MCF 10A (cell line): ENCODE measurements at regions not wholly inside any gene's neighbourhood (a gene's known extent, or its start where the extent isn't known, plus 50 kb on each side); places are given as distances from the start of the nearest gene placed in this dataset.

Experiments
- BruUV-seq: library from RNA; stranded (reverse); fragments of 400-500 nt; replicated peaks from 2 replicates; lab custom pipeline; 2021; lab: Mats Ljungman, UMichigan
- CTCF ChIA-PET: fragments of 300-600 bp; sonication (Branson Sonifier 250); formaldehyde crosslinking; extraction: SDS; loops from one replicate; lab custom pipeline; 2021; ENCODE audit warnings: antibody characterized with exemption, inconsistent platforms; lab: Yijun Ruan, JAX
- POLR2A ChIA-PET: fragments of 300-600, 350-650 bp; sonication (Branson Sonifier 250); formaldehyde crosslinking; extraction: SDS; loops from one replicate; lab custom pipeline; 2020; ENCODE audit warnings: antibody characterized with exemption, inconsistent platforms; lab: Yijun Ruan, JAX
- DNase-seq: peaks from one replicate; pipeline ENCODE4 v3.0.0-alpha.2; 2018; ENCODE audit not compliant: unreplicated experiment
- H3K27ac Mint-ChIP-seq: one replicate; pipeline ENCODE4 v1.8.0; 2022; ENCODE audit warnings: mild to moderate bottlenecking, low read depth, mixed read lengths; ENCODE audit not compliant: unreplicated experiment
- H3K27me3 Mint-ChIP-seq: one replicate; pipeline ENCODE4 v1.8.0; 2022; ENCODE audit warnings: mixed read lengths; ENCODE audit not compliant: insufficient read depth, unreplicated experiment
- H3K36me3 Mint-ChIP-seq: one replicate; pipeline ENCODE4 v1.8.0; 2022; ENCODE audit warnings: mild to moderate bottlenecking, moderate library complexity, mixed read lengths; ENCODE audit not compliant: insufficient read depth, unreplicated experiment
- H3K4me1 Mint-ChIP-seq: one replicate; pipeline ENCODE4 v1.8.0; 2022; ENCODE audit warnings: mixed read lengths; ENCODE audit not compliant: insufficient read depth, unreplicated experiment
- H3K4me3 Mint-ChIP-seq: one replicate; pipeline ENCODE4 v1.8.0; 2022; ENCODE audit warnings: mild to moderate bottlenecking, moderate library complexity, mixed read lengths; ENCODE audit not compliant: unreplicated experiment
- H3K9me3 Mint-ChIP-seq: one replicate; pipeline ENCODE4 v1.8.0; 2022; ENCODE audit warnings: mixed read lengths; ENCODE audit not compliant: unreplicated experiment
- intact Hi-C: fragments of 100-400 bp; cut with micrococcal nuclease; formaldehyde crosslinking; loops from 2 replicates; pipeline ENCODE4 v1.14.1; 2022
- TF ChIP-seq, protein P1 (sequence below): fragments of 200-600 bp; IDR thresholded peaks from one replicate; pipeline ENCODE4 v1.8.0; 2022; ENCODE audit warnings: antibody characterized with exemption, mild to moderate bottlenecking; ENCODE audit not compliant: unreplicated experiment

DNA sequence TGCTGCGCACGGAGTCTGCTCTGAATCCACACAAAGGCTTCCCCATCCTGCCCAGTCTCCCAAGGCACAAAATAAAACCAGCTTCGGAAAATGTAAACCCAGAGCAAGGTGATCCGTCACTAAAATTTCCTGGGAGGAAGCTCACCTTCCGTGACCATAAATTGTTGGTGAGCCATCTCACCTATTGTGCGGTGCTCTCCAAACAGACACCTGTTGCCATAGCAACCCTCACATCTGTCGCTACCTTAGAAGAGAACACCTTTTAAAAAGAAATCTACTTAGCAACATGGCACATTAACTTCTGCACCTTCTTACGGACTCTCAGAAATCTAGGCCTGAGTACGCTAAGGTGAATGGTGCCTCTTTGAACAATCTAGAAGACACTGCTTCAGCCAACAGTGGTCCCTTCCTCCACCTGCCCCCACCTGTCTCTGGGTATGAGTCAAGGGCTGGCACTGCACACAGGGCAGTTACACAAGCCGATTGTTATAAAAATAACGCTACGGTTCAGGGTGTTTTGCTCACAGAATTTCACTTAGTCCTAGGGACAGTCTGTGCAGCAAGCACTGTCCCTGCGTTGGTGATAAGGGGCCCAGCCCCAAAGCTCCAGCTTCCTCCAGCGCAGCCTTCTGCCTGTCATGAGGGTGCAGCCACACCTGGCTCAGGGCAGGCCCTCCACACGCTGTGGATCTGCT lies 114.9 kb upstream of the ID2 start:
- ChIA-PET POLR2A (no interaction called here), CTCF (interaction anchor here (0.5 to 0.6 kb wide), 2 partner anchors 67 to 936 kb away, joined by 3 read pairs; no protein-coding TSS in a partner anchor)
- peaks cover 26% of the 10 kb centered on the region for H3K9me3 Mint-ChIP-seq
- TF ChIP-seq, protein P1, sequence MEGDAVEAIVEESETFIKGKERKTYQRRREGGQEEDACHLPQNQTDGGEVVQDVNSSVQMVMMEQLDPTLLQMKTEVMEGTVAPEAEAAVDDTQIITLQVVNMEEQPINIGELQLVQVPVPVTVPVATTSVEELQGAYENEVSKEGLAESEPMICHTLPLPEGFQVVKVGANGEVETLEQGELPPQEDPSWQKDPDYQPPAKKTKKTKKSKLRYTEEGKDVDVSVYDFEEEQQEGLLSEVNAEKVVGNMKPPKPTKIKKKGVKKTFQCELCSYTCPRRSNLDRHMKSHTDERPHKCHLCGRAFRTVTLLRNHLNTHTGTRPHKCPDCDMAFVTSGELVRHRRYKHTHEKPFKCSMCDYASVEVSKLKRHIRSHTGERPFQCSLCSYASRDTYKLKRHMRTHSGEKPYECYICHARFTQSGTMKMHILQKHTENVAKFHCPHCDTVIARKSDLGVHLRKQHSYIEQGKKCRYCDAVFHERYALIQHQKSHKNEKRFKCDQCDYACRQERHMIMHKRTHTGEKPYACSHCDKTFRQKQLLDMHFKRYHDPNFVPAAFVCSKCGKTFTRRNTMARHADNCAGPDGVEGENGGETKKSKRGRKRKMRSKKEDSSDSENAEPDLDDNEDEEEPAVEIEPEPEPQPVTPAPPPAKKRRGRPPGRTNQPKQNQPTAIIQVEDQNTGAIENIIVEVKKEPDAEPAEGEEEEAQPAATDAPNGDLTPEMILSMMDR = no peak
- no peaks in the 10 kb centered on the region for H3K4me1 Mint-ChIP-seq
- no peak overlapping the region for H3K4me3 Mint-ChIP-seq
- H3K27me3 Mint-ChIP-seq = no peaks in the 10 kb centered on the region
- H3K27ac Mint-ChIP-seq = no peak overlapping the region
- intact Hi-C loops = no loop called here
- no peaks in the 10 kb centered on the region for H3K36me3 Mint-ChIP-seq
- BruUV-seq = no TSS peak
- peak; percentile 26 for DNase-seq

DNA sequence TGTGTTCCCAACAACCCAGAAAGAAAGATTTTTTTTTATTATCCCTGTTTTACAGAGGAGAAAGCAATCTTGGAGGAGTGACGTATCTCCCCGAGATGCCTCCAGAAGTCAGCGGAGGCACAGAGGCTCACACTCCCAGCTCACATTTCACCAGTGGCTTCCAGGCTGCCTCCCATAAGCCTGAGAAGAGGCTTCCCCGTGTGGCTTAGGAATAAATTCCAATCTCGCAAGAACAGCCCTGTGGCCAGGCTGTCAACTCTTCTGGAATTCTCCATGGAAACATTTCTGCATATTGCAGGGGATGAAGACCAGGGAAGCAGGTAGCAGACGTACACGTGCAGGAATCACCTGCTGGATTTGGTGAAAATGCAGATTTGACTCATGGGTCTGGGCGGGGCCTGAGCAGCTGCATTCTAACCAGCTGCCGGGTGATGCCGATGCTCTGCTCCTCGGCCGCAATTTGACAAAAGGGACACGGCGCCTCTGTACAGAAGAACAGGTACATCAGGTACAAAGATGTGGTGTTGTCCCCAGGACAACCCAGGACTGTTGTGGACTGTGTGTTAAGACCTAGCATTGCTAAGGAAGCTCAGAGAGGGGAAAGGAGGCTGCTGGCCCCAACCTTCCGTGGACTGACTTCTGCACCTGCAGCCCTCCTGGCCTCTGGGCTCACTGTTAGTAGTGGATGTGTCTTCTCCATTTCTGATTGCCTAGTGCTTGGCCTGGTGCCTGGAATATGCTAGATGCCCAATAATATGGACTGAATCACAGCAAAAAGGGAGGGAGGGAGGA lies 114.2 kb upstream of the ID2 start:
- CTCF ChIA-PET = interaction anchor here (0.6 kb wide), 1 partner anchor 937 kb away, joined by 3 read pairs; no protein-coding TSS in a partner anchor
- peaks cover 19% of the 10 kb centered on the region for H3K9me3 Mint-ChIP-seq
- H3K27ac Mint-ChIP-seq = no peak overlapping the region
- no peaks in the 10 kb centered on the region for H3K36me3 Mint-ChIP-seq
- intact Hi-C loops = no loop called here
- H3K4me1 Mint-ChIP-seq = no peaks in the 10 kb centered on the region
- POLR2A ChIA-PET = no interaction called here
- no TSS peak for BruUV-seq
- DNase-seq = no peak
- TF ChIP-seq, protein P1 = no peak
- H3K4me3 Mint-ChIP-seq = no peak overlapping the region
- H3K27me3 Mint-ChIP-seq = no peaks in the 10 kb centered on the region

DNA sequence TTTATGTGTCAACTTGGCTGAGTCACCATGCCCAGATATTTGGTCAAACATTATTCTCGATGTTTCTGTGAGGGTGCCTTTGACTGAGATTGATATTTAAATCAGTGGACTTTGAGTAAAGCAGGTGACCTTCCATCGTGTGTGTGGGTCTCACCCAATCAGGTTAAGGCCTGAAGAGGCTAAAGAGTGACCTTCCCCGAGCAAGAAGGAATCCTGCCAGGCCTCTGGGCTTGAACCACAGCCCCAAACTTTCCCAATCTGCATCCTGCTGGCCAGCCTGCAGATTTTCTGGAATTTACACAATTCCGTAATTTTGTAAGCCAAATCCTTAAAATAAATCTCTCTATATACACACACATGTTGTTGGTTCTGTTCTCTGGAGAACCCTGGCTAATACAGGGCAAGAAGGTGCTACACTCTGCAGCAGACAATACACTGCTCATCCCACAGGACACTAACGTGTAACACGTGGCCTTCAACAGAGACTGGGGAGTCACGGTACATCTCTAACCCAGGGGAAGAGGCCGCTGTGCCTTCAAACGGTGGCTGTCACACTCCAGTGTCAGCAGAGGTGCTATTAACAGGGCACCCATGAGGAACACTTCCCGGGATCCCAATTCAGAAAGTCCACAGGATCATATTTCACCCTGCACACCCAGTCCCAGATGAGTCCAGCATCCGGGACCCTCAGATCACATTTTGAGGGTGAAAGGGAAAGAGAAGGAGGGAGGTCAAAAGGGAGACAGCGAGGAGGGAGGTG lies 113.1 kb upstream of the ID2 start:
- Mint-ChIP-seq H3K4me3 (no peak overlapping the region), H3K27me3 (no peaks in the 10 kb centered on the region), H3K4me1 (no peaks in the 10 kb centered on the region), H3K9me3 (peaks cover 18% of the 10 kb centered on the region), H3K27ac (no peak overlapping the region), H3K36me3 (no peaks in the 10 kb centered on the region)
- no TSS peak for BruUV-seq
- ChIA-PET CTCF (interaction anchor here (0.9 kb wide), 1 partner anchor 20 kb away, joined by 4 read pairs; no protein-coding TSS in a partner anchor), POLR2A (no interaction called here)
- intact Hi-C loops = no loop called here
- no peak for DNase-seq
- TF ChIP-seq, protein P1 = no peak
